ENCODE measurements at regions not wholly inside any gene's neighbourhood (a gene's known extent, or its start where the extent isn't known, plus 50 kb on each side); places are given as distances from the start of the nearest gene placed in this dataset.

DNA sequence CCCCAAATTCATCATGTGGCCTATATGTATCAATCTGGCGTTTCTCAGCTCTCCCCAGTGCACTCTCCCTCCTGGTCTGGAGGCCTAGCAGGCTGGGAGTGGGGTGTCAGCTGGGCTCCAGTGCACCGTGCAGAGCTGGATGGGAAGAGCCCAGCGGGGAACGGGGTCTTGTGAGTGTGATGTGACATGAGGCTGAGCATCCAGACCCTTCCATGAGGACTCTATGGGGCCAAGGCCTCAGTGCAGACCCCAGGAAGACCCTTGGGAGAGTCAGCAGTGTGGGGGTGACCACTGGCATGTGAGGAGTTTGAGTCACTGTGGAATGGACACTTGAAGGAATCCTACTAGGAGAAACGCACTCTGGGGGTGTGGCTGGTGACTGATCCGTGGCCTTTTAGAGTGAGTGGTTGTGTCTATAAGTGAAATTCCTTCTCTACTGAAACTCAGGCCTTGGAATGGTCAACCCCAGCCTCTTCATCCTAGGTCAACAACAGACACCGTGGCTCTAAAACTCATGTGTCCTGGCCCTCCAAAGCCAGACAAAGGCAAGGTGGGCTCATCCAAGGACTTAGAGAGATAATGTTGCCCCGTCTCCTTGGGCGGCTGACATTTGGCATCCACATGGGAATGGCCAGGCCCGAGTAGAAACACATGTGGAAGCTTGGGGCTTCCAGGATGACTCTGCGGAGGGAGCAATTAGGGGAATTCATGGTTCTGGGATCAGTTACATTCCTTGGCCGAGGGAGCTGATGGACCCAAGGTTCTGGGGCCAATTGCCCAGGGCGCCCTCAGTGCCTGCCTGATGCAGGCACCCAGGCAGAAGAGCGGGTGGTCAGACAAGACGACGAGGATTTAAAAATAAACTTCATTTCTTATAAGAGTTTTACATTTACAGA, 156.0 kb upstream of the TWIST2 start:
- TF ChIP-seq, protein P1, sequence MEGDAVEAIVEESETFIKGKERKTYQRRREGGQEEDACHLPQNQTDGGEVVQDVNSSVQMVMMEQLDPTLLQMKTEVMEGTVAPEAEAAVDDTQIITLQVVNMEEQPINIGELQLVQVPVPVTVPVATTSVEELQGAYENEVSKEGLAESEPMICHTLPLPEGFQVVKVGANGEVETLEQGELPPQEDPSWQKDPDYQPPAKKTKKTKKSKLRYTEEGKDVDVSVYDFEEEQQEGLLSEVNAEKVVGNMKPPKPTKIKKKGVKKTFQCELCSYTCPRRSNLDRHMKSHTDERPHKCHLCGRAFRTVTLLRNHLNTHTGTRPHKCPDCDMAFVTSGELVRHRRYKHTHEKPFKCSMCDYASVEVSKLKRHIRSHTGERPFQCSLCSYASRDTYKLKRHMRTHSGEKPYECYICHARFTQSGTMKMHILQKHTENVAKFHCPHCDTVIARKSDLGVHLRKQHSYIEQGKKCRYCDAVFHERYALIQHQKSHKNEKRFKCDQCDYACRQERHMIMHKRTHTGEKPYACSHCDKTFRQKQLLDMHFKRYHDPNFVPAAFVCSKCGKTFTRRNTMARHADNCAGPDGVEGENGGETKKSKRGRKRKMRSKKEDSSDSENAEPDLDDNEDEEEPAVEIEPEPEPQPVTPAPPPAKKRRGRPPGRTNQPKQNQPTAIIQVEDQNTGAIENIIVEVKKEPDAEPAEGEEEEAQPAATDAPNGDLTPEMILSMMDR (IDR thresholded peaks at IDR 0.05 in 8 of 11, conservative IDR thresholded peaks at IDR 0.05 in 3 of 11), result no peak
- TF ChIP-seq POLR2A (IDR thresholded peaks at IDR 0.05) (no peak), POLR2AphosphoS5 (IDR thresholded peaks at IDR 0.05) (no peak)

Data from spleen (tissue), 7 donors.